DND-41 (cell line): ENCODE measurements at regions not wholly inside any gene's neighbourhood (a gene's known extent, or its start where the extent isn't known, plus 50 kb on each side); places are given as distances from the start of the nearest gene placed in this dataset.

Experiments used
- CTCF ChIP-seq: IDR thresholded peaks from 2 replicates; pipeline ENCODE4 v1.5.1; 2012; ENCODE audit warnings: borderline replicate concordance, low read length, moderate library complexity, mild to moderate bottlenecking; ENCODE audit not compliant: poor library complexity, severe bottlenecking; ENCODE audit errors: extremely low read depth
- EZH2 ChIP-seq: IDR thresholded peaks from 3 replicates; pipeline ENCODE4 v1.6.1; 2012; ENCODE audit warnings: borderline replicate concordance, low read depth, mild to moderate bottlenecking, moderate library complexity, low read length, inconsistent platforms; ENCODE audit not compliant: severe bottlenecking

GRCh38 chr3:162684260-162684659 is 1187.7 kb downstream of the OTOL1 start:
- TF ChIP-seq EZH2 (no peak), CTCF (no peak)
